ENCODE measurements at regions not wholly inside any gene's neighbourhood (a gene's known extent, or its start where the extent isn't known, plus 50 kb on each side); places are given as distances from the start of the nearest gene placed in this dataset.

DNA sequence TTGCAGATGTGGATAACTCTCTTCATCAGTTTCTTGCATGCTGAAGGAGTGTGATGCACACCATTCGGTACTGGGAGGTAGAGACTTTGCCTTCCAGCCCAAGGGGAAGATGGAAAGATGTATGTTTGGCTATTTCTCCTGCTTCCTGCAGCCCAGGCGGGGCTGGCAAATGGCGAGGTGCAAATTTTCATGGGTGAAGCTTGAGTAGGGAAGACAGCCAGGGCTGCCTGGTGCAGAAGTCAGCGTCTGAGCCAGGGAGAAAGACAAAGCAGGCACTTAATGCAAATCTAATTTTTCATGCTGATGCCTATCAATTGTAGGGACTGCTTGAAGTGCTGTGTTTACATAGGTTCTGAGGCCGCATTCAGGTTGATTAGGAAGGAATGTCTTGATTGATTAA is 384.7 kb upstream of the EEF2KMT start:
- TF ChIP-seq, protein P1, sequence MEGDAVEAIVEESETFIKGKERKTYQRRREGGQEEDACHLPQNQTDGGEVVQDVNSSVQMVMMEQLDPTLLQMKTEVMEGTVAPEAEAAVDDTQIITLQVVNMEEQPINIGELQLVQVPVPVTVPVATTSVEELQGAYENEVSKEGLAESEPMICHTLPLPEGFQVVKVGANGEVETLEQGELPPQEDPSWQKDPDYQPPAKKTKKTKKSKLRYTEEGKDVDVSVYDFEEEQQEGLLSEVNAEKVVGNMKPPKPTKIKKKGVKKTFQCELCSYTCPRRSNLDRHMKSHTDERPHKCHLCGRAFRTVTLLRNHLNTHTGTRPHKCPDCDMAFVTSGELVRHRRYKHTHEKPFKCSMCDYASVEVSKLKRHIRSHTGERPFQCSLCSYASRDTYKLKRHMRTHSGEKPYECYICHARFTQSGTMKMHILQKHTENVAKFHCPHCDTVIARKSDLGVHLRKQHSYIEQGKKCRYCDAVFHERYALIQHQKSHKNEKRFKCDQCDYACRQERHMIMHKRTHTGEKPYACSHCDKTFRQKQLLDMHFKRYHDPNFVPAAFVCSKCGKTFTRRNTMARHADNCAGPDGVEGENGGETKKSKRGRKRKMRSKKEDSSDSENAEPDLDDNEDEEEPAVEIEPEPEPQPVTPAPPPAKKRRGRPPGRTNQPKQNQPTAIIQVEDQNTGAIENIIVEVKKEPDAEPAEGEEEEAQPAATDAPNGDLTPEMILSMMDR (IDR thresholded peaks at IDR 0.05), result no peak
- no peak for TF ChIP-seq POLR2A (IDR thresholded peaks at IDR 0.05)

All from uterus (tissue), 2 donors.